NCI-H2081 (cell line): ENCODE measurements at regions not wholly inside any gene's neighbourhood (a gene's known extent, or its start where the extent isn't known, plus 50 kb on each side); places are given as distances from the start of the nearest gene placed in this dataset.
"Not testable (repeated sequence)": the region's sequence is repeated elsewhere in the genome, so short reads cannot be mapped to it uniquely, and the experiment has no call there.

Experiments used
- DNase-seq, 2 experiments: peaks; one replicate each; lab custom pipeline; 2025; lab: John Stamatoyannopoulos, UW

DNA sequence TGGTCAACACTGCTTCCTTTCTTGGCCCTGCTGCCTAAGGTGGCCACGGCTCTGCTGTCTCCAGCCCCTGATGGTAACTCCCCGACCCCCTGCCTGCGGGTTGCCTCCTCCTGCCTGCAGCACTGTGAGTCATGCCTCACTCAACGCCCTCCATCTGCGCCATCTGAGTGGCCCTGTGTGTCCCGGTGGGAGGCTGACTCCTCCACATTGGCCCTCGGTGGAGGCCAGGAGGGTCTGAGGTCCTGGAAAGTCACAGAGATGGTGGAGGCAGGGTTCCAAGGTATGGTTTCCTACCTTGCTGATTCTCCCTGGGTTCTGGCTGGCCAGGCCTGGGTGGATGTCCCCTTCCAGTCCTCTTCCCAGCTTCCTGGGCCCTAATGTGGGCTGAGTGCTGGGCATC, 64.5 kb upstream of the ADAMTS2 start:
- no peak for DNase-seq

DNA sequence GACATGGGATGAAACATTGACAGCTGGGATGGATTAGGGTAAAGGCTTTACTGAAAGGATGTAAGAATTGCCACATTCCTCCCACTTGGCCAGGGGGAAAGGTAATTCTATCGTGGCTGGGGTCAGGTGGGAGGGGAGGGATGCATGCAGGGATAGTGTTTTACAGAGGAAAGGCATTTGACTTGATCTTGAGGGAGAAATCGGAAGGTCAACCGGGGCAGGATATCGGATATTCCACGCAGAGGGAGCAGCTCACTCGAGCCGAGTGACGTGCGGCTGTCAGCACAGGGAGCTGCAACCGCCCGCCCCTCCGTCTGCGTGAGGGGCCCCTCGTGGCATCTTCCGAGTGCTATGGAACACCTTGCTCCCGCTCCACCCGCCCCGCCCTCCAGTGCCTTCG, 63.4 kb upstream of the ADAMTS2 start:
- DNase-seq, result no peak

DNA sequence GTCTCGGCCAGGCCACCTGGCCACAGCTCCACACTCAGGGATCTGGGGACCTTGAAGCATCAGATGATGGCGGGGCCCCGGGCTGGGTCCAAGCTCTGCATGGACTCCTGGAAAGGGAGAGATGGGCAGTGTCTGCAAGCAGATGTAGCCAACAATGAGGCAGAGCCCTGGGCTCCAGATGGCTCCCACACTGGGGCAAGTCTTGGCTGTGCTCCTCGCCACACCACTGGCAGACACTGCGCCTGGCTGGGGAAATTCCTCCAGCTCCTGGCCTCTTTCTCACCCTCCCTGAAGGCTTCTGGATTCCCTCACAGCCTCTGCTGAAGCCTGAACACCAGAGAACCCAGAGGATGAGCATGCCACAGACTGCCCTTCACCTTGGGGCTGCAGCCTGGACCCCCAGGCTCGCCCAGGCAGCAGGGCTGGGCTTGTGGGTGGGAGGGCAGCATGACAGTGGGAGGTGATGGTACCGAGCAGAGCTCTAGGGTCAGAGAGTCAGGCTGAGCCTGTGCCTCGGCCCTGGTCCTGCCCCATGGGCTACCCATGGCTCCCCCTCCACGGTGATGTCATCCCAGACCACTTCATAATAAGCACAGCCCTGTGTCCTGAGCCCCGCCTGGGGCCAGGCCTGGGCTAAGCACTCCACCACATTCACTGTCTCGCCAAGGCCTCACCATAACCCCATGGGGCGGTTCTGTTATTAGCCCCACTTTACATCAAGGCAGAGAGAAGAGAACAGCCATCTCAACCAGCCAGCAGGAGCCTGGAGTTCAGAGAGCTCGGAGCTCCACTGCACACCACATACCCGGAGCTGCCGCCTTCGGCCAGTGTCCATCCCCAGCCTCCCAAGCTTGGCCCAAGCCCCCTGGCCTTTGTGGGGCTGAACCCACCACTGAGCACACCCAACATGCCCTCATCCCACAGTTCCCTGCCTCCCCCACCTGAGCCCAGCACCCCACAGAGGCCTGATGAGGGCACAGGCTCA, 62.2 kb upstream of the ADAMTS2 start:
- DNase-seq, result no peak

DNA sequence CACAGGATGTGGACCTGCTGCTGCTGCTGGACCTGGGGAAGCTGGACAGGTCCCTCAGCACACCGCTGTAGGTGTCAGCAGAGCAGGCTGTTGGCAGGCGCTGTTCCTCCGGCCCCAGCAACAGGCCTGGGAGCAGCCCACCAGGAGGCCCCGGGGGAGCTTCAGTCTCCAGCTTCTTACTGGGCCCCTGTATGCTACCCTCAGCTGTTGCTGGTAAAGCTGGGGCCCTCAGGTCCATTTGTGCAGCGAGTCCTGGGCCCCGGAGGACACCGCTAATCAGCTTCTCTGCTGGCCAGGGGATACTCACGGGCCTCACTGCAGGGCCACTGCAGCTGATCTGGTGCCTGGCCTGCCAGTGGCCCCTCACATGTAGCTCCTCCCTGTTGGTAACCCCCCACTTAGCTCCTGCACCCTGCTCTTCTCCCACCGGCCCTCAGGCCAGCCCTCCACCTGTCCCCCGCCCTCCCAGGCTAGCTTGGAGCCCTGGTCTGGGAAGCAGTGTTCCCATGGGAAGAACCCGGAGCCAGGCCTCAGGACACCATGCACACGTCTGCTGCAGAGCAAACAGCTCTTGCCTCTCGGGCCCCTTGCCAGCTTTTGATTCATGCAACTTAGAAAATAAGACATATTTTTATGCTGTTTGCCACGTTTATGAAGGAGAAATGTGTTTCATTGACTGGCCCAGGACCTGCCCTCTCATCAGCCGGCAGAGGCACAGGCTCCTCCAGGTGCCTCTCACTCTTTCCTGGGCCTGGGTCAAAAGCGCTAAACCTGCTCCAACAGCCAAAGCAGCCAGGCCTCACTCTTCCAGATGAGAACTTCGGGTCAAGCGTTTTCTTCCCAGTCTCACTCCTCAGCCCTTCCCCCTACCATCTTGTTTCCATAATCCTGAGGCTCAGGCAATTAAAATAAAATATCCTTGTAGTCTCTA, 61.0 kb upstream of the ADAMTS2 start:
- DNase-seq, result no peak

DNA sequence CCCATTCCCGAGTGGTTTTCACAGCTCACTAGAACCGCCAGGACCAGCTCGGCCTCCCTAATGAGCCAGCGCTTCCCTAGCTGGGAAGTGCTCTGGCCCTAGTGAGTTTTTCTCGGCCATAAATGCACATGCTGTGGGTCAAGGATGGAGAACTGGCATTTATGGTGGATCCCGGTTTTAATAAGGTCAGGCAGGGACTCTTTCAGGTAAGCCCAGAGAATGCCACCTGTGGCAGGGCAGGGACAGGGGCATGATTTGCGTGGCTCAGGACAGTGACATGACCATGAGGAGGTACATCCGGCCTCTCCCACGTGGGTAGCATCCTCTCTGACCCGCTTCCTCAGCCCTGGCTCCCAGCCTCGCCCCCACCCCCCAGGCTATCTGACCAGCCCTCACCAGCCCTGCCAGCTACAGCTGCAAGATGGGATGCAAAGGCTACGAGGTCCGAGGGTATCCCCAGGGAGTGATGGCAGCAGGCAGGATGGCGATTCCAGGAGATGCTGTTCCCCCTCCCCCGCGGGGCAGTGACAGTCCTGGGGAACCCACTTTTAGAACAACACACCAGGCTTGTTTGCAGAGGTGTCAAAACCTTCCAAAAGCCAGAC, 60.3 kb upstream of the ADAMTS2 start:
- no peak for DNase-seq

DNA sequence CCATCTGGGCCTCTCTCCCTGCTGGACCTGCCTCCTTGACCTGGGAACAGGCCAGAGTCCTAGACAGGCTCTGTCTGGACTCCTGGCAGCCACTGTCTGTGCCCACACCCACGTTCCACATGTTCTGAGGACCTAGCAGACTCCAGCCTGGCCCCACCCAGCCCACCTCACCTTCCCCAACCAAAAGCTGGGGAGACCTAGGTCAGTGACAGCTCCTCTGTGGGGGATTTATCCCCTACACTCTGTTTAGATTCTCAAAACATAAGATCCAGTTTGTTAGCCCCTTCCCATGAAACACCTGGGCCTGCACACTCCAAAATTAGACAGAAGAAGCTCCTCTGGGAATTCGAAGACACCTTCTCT, 59.8 kb upstream of the ADAMTS2 start:
- no peak for DNase-seq

DNA sequence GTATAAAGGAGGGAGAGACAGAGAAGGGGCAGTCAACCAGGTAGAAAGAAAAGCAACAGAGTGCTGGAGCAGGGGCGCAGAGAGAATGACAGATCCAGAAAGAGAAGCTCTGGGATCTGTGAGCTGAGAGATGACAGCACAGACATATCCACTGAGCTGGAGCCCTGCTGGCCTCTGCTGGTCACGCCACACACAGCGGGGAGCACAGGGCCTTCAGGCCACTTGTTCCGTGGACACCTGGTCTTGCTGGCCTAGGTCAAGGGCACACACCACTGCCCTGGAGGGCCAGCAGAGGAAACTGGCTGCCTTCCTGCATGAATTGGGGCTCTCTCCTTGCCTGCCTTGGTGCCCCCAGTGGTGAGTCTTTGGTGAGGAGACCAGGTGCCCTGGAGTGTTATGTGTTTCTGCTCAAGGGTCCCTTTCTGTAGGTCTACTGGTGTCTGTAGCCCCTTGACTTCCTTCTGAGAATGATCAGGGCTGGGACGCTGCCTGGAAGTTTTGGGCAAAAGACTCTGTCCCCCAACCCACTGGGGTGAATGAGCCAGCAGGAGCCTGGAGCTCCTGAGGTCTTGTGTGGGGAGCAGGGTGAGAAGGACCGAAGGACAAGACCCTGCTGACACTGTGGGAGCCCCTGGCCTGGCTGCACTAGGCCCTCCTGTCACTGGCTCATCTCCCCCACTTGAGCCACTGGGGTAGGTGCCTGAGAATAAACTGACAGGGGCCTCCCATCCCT, 59.2 kb upstream of the ADAMTS2 start:
- no peak for DNase-seq

DNA sequence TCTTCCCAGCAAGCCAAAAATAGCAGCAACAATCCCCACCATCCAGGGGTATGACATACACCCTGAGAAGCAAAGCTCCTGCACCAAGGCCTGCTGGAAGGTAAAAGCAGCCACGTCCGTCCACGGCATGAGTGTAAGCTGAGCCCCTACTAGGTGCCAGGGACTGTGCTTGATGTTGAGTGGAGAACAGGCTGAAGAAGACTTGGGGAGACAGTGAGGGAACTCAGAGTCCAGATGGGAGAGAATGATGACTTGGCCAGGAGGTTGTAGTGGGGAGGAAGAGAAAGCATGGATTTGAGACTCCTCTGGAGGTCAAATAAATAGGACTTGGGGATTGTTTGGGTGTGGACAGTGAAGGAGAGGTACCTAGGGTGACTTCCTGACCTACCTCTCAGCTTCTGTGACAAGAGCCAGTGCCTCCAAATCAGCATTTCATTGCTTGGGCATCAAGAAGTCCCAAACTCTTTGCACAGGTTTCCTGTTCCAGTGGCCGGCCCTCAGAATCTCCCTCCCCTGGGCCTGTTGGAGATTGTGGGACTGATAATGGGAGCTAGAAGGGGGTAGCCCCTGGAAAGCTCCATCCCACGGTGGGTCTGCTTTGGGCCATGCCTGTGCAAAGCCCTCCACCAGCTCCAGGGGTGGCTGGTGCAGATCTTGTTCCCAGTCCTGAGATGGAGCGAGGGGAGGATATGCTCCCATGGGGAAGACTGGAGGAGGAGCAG, 58.3 kb upstream of the ADAMTS2 start:
- no peak for DNase-seq

DNA sequence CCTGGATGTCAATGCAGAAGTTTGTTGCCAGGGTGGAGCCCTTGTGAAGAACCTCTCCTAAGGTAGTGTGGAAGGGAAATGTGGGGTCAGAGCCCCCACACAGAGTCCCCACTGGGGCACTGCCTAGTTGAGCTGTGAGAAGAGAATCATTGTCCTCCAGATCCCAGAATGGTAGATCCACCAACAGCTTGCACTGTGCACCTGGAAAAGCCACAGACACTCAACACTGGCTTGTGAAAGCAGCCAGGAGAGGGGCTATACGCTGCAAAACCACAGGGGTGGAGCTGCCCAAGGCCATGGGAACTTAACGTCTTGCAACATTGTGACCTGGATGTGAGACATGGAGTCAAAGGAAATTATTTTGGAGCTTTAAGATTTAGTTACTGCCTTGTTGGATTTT, 55.2 kb upstream of the ADAMTS2 start:
- DNase-seq, result not testable (repeated sequence)

DNA sequence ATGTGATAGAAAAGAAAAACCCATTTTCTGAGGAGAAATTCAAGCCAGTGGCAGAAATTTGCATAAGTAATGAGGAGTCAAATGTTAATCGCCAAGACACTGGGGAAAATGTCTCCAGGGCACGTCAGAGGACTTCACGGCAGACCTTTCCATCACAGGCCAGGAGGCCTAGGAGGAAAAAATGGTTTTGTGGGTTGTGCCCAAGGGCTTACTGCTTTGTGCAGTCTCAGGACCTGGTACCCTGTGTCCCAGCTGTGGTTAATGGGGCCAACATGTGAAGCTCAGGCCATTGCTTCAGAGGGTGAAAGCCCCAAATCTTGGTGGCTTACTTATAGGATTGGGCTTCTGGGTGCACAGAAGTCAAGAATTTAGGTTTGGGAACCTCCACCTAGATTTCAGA, 54.8 kb upstream of the ADAMTS2 start:
- DNase-seq, result no peak

DNA sequence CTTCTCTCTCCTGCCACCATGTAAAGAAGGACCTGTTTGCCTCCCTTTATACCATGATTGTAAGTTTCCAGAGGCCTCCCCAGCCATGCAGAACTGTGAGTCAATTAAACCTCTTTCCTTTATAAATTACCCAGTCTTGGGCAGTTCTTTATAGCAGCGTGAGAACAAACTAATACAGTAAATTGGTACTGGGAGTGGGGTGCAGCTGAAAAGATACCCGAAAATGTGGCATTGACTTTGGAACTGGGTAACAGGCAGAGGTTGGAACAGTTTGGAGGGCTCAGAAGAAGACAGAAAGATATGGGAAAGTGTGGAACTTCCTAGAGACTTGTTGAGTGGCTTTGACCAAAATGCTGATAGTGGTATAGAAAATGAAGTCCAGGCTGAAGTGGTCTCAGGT, 54.1 kb upstream of the ADAMTS2 start:
- DNase-seq, result not testable (repeated sequence)

DNA sequence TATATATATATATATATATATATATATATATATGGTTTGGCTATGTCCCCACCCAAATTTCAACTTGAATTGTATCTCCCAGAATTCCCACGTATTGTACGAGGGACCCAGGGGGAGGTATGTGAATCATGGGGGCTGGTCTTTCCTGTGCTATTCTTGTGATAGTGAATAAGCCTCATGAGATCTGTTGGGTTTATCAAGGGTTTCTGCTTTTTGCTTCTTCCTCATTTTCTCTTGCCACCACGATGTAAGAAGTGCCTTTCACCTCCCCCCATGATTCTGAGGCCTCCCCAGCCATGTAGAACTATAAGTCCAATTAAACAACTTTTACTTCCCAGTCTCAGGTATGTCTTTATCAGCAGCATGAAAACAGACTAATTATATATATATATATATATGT, 52.3 kb upstream of the ADAMTS2 start:
- DNase-seq, result no peak
